ENCODE measurements at regions not wholly inside any gene's neighbourhood (a gene's known extent, or its start where the extent isn't known, plus 50 kb on each side); places are given as distances from the start of the nearest gene placed in this dataset.

DNA sequence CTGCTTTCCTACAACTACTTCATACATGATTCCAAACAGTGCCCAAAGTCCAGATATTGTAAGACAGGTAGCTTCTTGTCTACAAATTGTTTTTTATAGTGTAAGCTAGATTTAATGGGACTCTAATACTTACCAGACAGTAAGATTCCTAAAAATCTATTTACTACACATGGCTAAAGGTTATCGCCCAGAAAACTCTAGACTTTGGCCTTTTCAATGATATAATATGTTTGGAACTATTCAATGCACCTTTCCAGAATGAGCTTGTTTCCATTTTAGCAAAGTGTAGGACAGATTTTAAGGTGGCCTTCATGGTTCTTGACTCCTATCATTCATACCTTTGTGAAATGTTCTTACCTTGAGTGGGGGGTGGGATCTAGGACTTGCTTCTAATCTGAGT lies 951.0 kb downstream of the SORCS1 start:
- no peak for FAIRE-seq
- TF ChIP-seq CTCF (IDR thresholded peaks at IDR 0.05; ENCODE audit: insufficient read depth, missing control alignments), result no peak
- no peak for DNase-seq (ENCODE audit: insufficient read length, low spot score)

GRCh38 chr10:106198275-106198674 lies 966.2 kb downstream of the SORCS1 start:
- TF ChIP-seq CTCF (IDR thresholded peaks at IDR 0.05; ENCODE audit: insufficient read depth, missing control alignments), result no peak
- FAIRE-seq, result no peak

GRCh38 chr10:106189292-106189691 lies 975.2 kb downstream of the SORCS1 start:
- TF ChIP-seq CTCF (IDR thresholded peaks at IDR 0.05; ENCODE audit: insufficient read depth, missing control alignments), result peak; percentile 79

More at GRCh38 chr10:106198275-106198674, 966.2 kb downstream of the SORCS1 start:
- no peak for DNase-seq (ENCODE audit: insufficient read length, low spot score)

GRCh38 chr10:106185951-106186350 lies 978.6 kb downstream of the SORCS1 start:
- no peak for TF ChIP-seq CTCF (IDR thresholded peaks at IDR 0.05; ENCODE audit: insufficient read depth, missing control alignments)
- DNase-seq (ENCODE audit: insufficient read length, low spot score) (no peak), FAIRE-seq (no peak)

More at GRCh38 chr10:106189292-106189691, 975.2 kb downstream of the SORCS1 start:
- FAIRE-seq (no peak), DNase-seq (ENCODE audit: insufficient read length, low spot score) (no peak)

DNA sequence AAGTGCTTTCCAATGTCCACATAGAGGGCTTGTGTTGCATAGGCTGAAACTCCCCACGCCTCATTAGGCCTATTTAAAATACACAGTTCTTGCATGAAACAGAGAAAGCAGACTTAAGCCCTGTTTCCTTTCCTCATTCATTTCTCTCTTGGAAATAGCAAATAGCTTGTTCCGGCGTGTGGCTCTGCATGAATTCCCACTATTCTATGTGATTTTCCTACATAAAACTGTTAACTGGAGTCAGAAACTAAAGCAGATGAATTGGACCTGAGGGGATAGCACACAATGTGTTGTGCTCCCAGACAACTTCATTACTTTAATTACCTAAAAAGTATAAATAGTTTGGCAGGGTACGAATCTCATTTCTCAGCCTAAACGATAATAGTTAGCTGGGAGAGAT lies 981.5 kb downstream of the SORCS1 start:
- no peak for FAIRE-seq
- TF ChIP-seq CTCF (IDR thresholded peaks at IDR 0.05; ENCODE audit: insufficient read depth, missing control alignments), result no peak

DNA sequence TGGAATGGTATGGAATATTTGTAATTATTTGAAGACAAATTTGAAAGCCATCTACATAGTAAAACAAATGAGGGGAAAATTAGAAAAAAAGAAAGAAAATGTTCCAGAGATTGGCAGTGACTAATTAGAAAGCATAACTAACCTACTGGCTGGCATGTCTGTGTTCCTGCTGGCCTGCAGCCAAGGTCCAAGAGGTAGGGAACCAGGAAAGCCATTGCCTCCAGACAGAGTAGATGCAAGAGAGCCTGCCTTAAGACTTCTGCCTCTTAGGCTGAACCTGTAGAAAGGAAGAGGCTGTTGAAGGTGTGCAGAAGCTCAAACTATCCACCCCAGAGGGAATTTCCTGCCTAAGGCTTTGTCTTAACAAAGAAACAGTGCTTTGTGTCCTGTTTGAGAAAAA lies 982.0 kb downstream of the SORCS1 start:
- FAIRE-seq, result no peak
- no peak for TF ChIP-seq CTCF (IDR thresholded peaks at IDR 0.05; ENCODE audit: insufficient read depth, missing control alignments)
- no peak for DNase-seq (ENCODE audit: insufficient read length, low spot score)

More for the DNA sequence above, 981.5 kb downstream of the SORCS1 start:
- DNase-seq (ENCODE audit: insufficient read length, low spot score), result no peak

GRCh38 chr10:106181501-106181900 lies 983.0 kb downstream of the SORCS1 start:
- TF ChIP-seq CTCF (IDR thresholded peaks at IDR 0.05; ENCODE audit: insufficient read depth, missing control alignments), result no peak

More at GRCh38 chr10:106181501-106181900, 983.0 kb downstream of the SORCS1 start:
- DNase-seq (ENCODE audit: insufficient read length, low spot score) (no peak), FAIRE-seq (no peak)
